HepG2 (cell line): ENCODE measurements at regions not wholly inside any gene's neighbourhood (a gene's known extent, or its start where the extent isn't known, plus 50 kb on each side); places are given as distances from the start of the nearest gene placed in this dataset.

ENCODE experiments used
- CENPX ChIP-seq: sonication (generic); formaldehyde crosslinking; IDR thresholded peaks from 2 replicates; pipeline ENCODE4 v1.9.0; 2021; ENCODE audit warnings: mild to moderate bottlenecking, missing genetic modification reagents, moderate library complexity
- GMEB2 ChIP-seq: IDR thresholded peaks from 2 replicates; pipeline ENCODE4 v1.6.1; 2016; ENCODE audit warnings: missing biosample characterization, missing genetic modification reagents, low read depth
- GPN1 ChIP-seq: sonication (generic); formaldehyde crosslinking; IDR thresholded peaks from 2 replicates; pipeline ENCODE4 v1.5.1; 2020; ENCODE audit warnings: missing genetic modification reagents, borderline replicate concordance
- JARID2 ChIP-seq: sonication (generic); formaldehyde crosslinking; IDR thresholded peaks from 2 replicates; pipeline ENCODE4 v1.8.1; 2023; ENCODE audit warnings: missing genetic modification reagents, inconsistent platforms; ENCODE audit not compliant: insufficient replicate concordance
- KLF6 ChIP-seq: IDR thresholded peaks from 2 replicates; pipeline ENCODE4 v1.8.0; 2016; ENCODE audit warnings: missing biosample characterization, missing genetic modification reagents
- PBX2 ChIP-seq: IDR thresholded peaks from 2 replicates; pipeline ENCODE4 v1.6.1; 2016; ENCODE audit warnings: control low read depth
- RELA ChIP-seq: sonication (generic); formaldehyde crosslinking; IDR thresholded peaks from 2 replicates; pipeline ENCODE4 v1.4.0; 2020; ENCODE audit warnings: missing genetic modification reagents
- TSC22D2 ChIP-seq: sonication (generic); formaldehyde crosslinking; IDR thresholded peaks from 2 replicates; pipeline ENCODE4 v1.5.1; 2020; ENCODE audit warnings: missing genetic modification reagents, mild to moderate bottlenecking, borderline replicate concordance
- ZC3H13 ChIP-seq: sonication (generic); formaldehyde crosslinking; IDR thresholded peaks from 2 replicates; pipeline ENCODE4 v1.8.1; 2023; ENCODE audit warnings: mild to moderate bottlenecking, missing genetic modification reagents, moderate library complexity
- ZNF142 ChIP-seq: sonication (generic); formaldehyde crosslinking; IDR thresholded peaks from 2 replicates; pipeline ENCODE4 v1.4.0; 2020; ENCODE audit warnings: missing genetic modification reagents
- ZNF687 ChIP-seq: sonication (generic); formaldehyde crosslinking; IDR thresholded peaks from 2 replicates; pipeline ENCODE4 v1.5.1; 2020; ENCODE audit warnings: mild to moderate bottlenecking, missing genetic modification reagents, moderate library complexity
- ZUFSP ChIP-seq: sonication (generic); formaldehyde crosslinking; IDR thresholded peaks from 2 replicates; pipeline ENCODE4 v1.9.0; 2021; ENCODE audit warnings: missing genetic modification reagents, mild to moderate bottlenecking, borderline replicate concordance

GRCh38 chr5:3359642-3360041 is 236.0 kb upstream of the IRX1 start (continued):
- TF ChIP-seq ZNF142 (CRISPR knock-in tag) (no peak), ZC3H13 (CRISPR knock-in tag) (no peak), GMEB2 (CRISPR knock-in tag) (no peak), GPN1 (CRISPR knock-in tag) (no peak), TSC22D2 (no peak), ZNF687 (CRISPR knock-in tag) (no peak), JARID2 (CRISPR knock-in tag) (no peak), RELA (no peak), ZUFSP (CRISPR knock-in tag) (no peak), CENPX (CRISPR knock-in tag) (no peak), KLF6 (CRISPR knock-in tag) (no peak), PBX2 (no peak)
